ENCODE measurements at regions not wholly inside any gene's neighbourhood (a gene's known extent, or its start where the extent isn't known, plus 50 kb on each side); places are given as distances from the start of the nearest gene placed in this dataset.

- TF ChIP-seq CTCF (IDR thresholded peaks at IDR 0.05; ENCODE audit: low read length) = no peak
- TF ChIP-seq EZH2 (optimal IDR thresholded peaks at IDR 0.05; ENCODE audit: low read depth, low read length) = no peak
- no peak for TF ChIP-seq EZH2phosphoT487 (IDR thresholded peaks at IDR 0.05; ENCODE audit: low read length)
Measured at GRCh38 chr13:58434943-58435342, 803.4 kb downstream of the PCDH17 start.
